HepG2 (cell line): ENCODE measurements at regions not wholly inside any gene's neighbourhood (a gene's known extent, or its start where the extent isn't known, plus 50 kb on each side); places are given as distances from the start of the nearest gene placed in this dataset.

Source experiments
- ATAC-seq: fragments of 200-7000 bp; cut with Tn5 transposase; 3 replicates; pipeline ENCODE4 v1.9.1; 2020; ENCODE audit warnings: mild to moderate bottlenecking, moderate library complexity
- BruUV-seq: library from RNA; stranded (reverse); fragments of 400-500 nt; replicated peaks from 2 replicates; lab custom pipeline; 2021; lab: Mats Ljungman, UMichigan
- CTCF ChIA-PET: fragments of 300-600 bp; formaldehyde crosslinking; extraction: SDS; loops from one replicate; lab custom pipeline; 2021; ENCODE audit warnings: low total read pairs, inconsistent platforms, low intra/inter-chr PET ratio; lab: Yijun Ruan, JAX
- POLR2A ChIA-PET: fragments of 350-600 bp; sonication (Branson Sonifier 250); formaldehyde crosslinking; loops from one replicate; lab custom pipeline; 2020; ENCODE audit warnings: antibody characterized with exemption, inconsistent platforms; lab: Yijun Ruan, JAX
- DNase-seq: peaks from one replicate; pipeline ENCODE4 v3.0.0-alpha.2; 2015; ENCODE audit warnings: low spot score
- FAIRE-seq: peaks from 3 replicates; lab custom pipeline; 2011; peaks lifted over from hg19 to GRCh38; lab: Jason Lieb, UNC
- H2AFZ ChIP-seq: one replicate; pipeline ENCODE4 v1.6.1; 2011; ENCODE audit warnings: low read length, inconsistent platforms
- H3K27ac ChIP-seq: fragments of 300-600 bp; 3 replicates; pipeline ENCODE4 v1.8.0; 2011; ENCODE audit warnings: mixed run types, mild to moderate bottlenecking, mixed read lengths, low read length, inconsistent platforms; ENCODE audit not compliant: insufficient read depth; ENCODE audit errors: extremely low read length
- H3K27me3 ChIP-seq, 2 experiments: fragments of 200-600 bp in 1 of 2; 2 replicates in 1 of 2; 3 replicates in 1 of 2; pipeline versions ENCODE4 v1.6.0 to v1.8.0; 2011; ENCODE audit warnings: low read length in 2 of 2, mild to moderate bottlenecking in 2 of 2, moderate library complexity in 2 of 2, inconsistent platforms in 1 of 2; ENCODE audit not compliant: insufficient read depth in 2 of 2, control insufficient read depth in 1 of 2
- H3K36me3 ChIP-seq, 2 experiments: fragments of 200-600 bp in 1 of 2; replicated peaks in 1 of 2; 2 replicates in 1 of 2; 3 replicates in 1 of 2; pipeline versions ENCODE4 v1.5.1 to v1.8.0; 2011; ENCODE audit warnings: low read length in 2 of 2, inconsistent platforms in 1 of 2; ENCODE audit not compliant: insufficient read depth in 2 of 2, control insufficient read depth in 1 of 2
- H3K4me1 ChIP-seq: 2 replicates; pipeline ENCODE4 v1.5.1; 2012; ENCODE audit warnings: low read length, inconsistent platforms; ENCODE audit not compliant: insufficient read depth
- H3K4me2 ChIP-seq: 2 replicates; pipeline ENCODE4 v1.6.0; 2011; ENCODE audit warnings: low read depth, low read length, inconsistent platforms
- H3K4me3 ChIP-seq, 3 experiments: fragments of 200-600 bp in 1 of 3; sonication (generic), shearing (Covaris generic) in 1 of 3; replicated peaks in 1 of 3; 2 replicates each; pipeline ENCODE4 v1.5.1; 2011 to 2016; ENCODE audit warnings: low read length in 3 of 3, inconsistent platforms in 2 of 3, low read depth in 2 of 3, mild to moderate bottlenecking in 2 of 3, control low read depth in 1 of 3, mixed read lengths in 1 of 3; ENCODE audit not compliant: insufficient read depth in 1 of 3
- H3K79me2 ChIP-seq: one replicate; pipeline ENCODE4 v1.6.1; 2011; ENCODE audit warnings: low read length, inconsistent platforms; ENCODE audit not compliant: insufficient read depth
- H3K9ac ChIP-seq: 2 replicates; pipeline ENCODE4 v1.6.0; 2011; ENCODE audit warnings: mild to moderate bottlenecking, low read depth, low read length, inconsistent platforms; ENCODE audit not compliant: insufficient read depth
- H3K9me3 ChIP-seq: 2 replicates; pipeline ENCODE4 v1.5.1; 2012; ENCODE audit warnings: mild to moderate bottlenecking, low read length
- H4K20me1 ChIP-seq: 2 replicates; pipeline ENCODE4 v1.6.0; 2011; ENCODE audit warnings: inconsistent platforms, mild to moderate bottlenecking, low read length, moderate library complexity; ENCODE audit not compliant: insufficient read depth
- DMAP1 ChIP-seq: IDR thresholded peaks from 2 replicates; pipeline ENCODE4 v1.6.1; 2016
- GABPB1 ChIP-seq: IDR thresholded peaks from 2 replicates; pipeline ENCODE4 v1.6.1; 2016; ENCODE audit warnings: mild to moderate bottlenecking, missing genetic modification reagents, moderate library complexity, missing compliant biosample characterization
- IKZF1 ChIP-seq: fragments of 450-650 bp; IDR thresholded peaks from 2 replicates; pipeline ENCODE4 v1.7.1; 2016
- KDM6A ChIP-seq: IDR thresholded peaks from 2 replicates; pipeline ENCODE4 v1.6.1; 2016; ENCODE audit warnings: low read depth
- NFRKB ChIP-seq: fragments of 450-650 bp; IDR thresholded peaks from 2 replicates; pipeline ENCODE4 v1.6.1; 2017
- PAX8 ChIP-seq: sonication (generic); formaldehyde crosslinking; IDR thresholded peaks from 2 replicates; pipeline ENCODE4 v1.8.0; 2022; ENCODE audit warnings: mild to moderate bottlenecking, missing genetic modification reagents, borderline replicate concordance
- TBL1XR1 ChIP-seq: fragments of 150-350 bp; IDR thresholded peaks from 2 replicates; pipeline ENCODE4 v1.6.1; 2014; ENCODE audit warnings: borderline replicate concordance, low read length; ENCODE audit not compliant: partially characterized antibody
- ZBTB20 ChIP-seq: sonication (generic); formaldehyde crosslinking; IDR thresholded peaks from 2 replicates; pipeline ENCODE4 v1.8.1; 2023; ENCODE audit warnings: missing genetic modification reagents, low read depth, mild to moderate bottlenecking, borderline replicate concordance
- ZFP36L1 ChIP-seq: sonication (generic); formaldehyde crosslinking; IDR thresholded peaks from 2 replicates; pipeline ENCODE4 v1.8.0; 2022; ENCODE audit warnings: mild to moderate bottlenecking, missing genetic modification reagents, moderate library complexity
- ZKSCAN8 ChIP-seq: IDR thresholded peaks from 2 replicates; pipeline ENCODE4 v1.6.1; 2016; ENCODE audit warnings: borderline replicate concordance, missing genetic modification reagents, missing compliant biosample characterization
- ZNF121 ChIP-seq: sonication (generic); formaldehyde crosslinking; IDR thresholded peaks from 2 replicates; pipeline ENCODE4 v1.5.0; 2020; ENCODE audit warnings: mild to moderate bottlenecking, missing genetic modification reagents
- ZNF331 ChIP-seq: sonication (generic); formaldehyde crosslinking; IDR thresholded peaks from 2 replicates; pipeline ENCODE4 v1.4.0; 2020; ENCODE audit warnings: missing genetic modification reagents
- ZNF451 ChIP-seq: sonication (generic); formaldehyde crosslinking; IDR thresholded peaks from 2 replicates; pipeline ENCODE4 v1.5.0; 2020; ENCODE audit warnings: mild to moderate bottlenecking, missing genetic modification reagents
- ZNF562 ChIP-seq: sonication (generic); formaldehyde crosslinking; IDR thresholded peaks from 2 replicates; pipeline ENCODE4 v1.8.0; 2022; ENCODE audit warnings: missing genetic modification reagents, borderline replicate concordance
- ZNF567 ChIP-seq: sonication (generic); formaldehyde crosslinking; IDR thresholded peaks from 2 replicates; pipeline ENCODE4 v1.8.1; 2023; ENCODE audit warnings: mild to moderate bottlenecking, missing genetic modification reagents, borderline replicate concordance
- WGBS: methylation state at CpG from one replicate; pipeline ENCODE4 v1.1.6; 2017; ENCODE audit warnings: low lambda C conversion rate; 5-methylcytosine and 5-hydroxymethylcytosine counted together
- in situ Hi-C: cut with HindIII; loops from 2 replicates; pipeline ENCODE4 v1.10.0; 2017; ENCODE audit warnings: low pct_unique_long_range_greater_than_20kb; ENCODE audit not compliant: extremely low pct_ligation_motif_present
- intact Hi-C: fragments of 100-400 bp; cut with micrococcal nuclease; formaldehyde crosslinking; loops from one replicate; pipeline ENCODE4 v1.10.0; 2022; ENCODE audit not compliant: unreplicated experiment
- TF ChIP-seq, protein P1 (sequence below): sonication (generic); formaldehyde crosslinking; conservative IDR thresholded peaks from 2 replicates; pipeline ENCODE4 v1.8.0; 2022; ENCODE audit warnings: low read depth, missing genetic modification reagents
- TF ChIP-seq, protein P2 (sequence below): sonication (generic); formaldehyde crosslinking; IDR thresholded peaks from 2 replicates; pipeline ENCODE4 v1.4.0; 2020; ENCODE audit warnings: missing genetic modification reagents
- TF ChIP-seq, protein P3 (sequence below): sonication (generic); formaldehyde crosslinking; IDR thresholded peaks from 2 replicates; pipeline ENCODE4 v1.9.0; 2021; ENCODE audit warnings: missing genetic modification reagents, mild to moderate bottlenecking, borderline replicate concordance

DNA sequence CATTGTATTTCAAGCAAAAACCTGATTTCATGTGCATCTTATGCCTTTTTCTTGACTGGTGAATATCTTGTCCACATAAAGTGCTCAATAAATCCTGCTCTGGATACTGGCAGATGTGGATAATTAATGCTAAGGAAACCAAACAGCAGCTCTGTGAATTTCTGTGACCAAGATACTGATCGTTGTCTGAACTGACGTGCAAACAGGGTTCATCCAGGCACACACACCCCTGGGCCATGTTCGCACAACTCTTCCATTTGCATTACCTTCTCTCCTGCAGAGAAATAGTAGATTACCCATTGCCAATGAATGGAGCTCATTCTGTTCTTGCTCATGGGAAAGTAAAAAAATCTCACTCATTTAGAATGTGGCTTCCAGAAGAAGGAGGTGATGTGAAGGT, 316.2 kb upstream of the TRIB2 start (continued):
- TF ChIP-seq ZNF562 (CRISPR knock-in tag) (no peak), NFRKB (no peak)

DNA sequence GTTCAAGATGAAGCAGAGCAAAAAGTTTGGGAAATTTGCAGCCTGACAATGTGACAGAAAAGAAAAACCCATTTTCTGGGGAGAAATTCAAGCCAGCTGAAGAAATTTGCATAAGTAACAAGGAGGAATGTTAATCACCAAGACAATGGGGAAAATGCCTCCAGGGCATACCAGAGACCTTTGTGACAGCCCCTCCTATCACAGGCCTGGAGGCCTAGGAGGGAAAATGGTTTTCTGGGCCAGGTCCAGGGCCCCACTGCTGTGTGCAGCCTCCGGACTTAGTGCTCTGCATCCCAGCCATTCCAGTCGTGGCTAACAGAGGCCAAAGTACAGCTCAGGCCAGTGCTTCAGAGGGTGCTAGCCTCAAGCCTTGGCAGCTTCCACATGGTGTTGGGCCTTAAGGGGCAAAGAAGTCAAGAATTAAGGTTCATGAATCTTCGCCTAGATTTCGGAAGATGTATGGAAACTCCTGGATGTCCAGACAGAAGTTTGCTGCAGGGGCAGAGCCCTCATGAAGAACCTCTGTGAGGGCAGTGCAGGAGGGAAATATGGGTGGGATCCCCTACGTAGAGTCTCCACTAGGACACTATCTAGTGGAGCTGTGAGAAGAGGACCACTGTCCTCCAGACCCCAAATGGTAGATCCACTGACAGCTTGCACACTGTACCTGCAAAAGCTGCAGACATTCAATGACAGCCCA, 314.1 kb upstream of the TRIB2 start:
- no peaks in the 10 kb centered on the region for H3K4me1 ChIP-seq
- H3K4me3 ChIP-seq = no peak overlapping the region
- ChIA-PET CTCF (no interaction called here), POLR2A (no interaction called here)
- ATAC-seq (no peak), FAIRE-seq (no peak), DNase-seq (no peak)
- no peaks in the 10 kb centered on the region for H3K79me2 ChIP-seq
- peaks cover 20% of the 10 kb centered on the region; the same call in 1 of the 2 replicates for H3K9me3 ChIP-seq
- intact Hi-C loops (no loop called here), in situ Hi-C loops (no loop called here)
- no peak overlapping the region for H2AFZ ChIP-seq
- H3K9ac ChIP-seq = no peak overlapping the region
- WGBS = 43% methylated on average over 5 of the region's 5 CpGs
- no peaks in the 10 kb centered on the region for H3K27me3 ChIP-seq
- H3K4me2 ChIP-seq = no peak overlapping the region
- no peaks in the 10 kb centered on the region for H3K36me3 ChIP-seq
- no peak overlapping the region for H3K27ac ChIP-seq
- H4K20me1 ChIP-seq = no peaks in the 10 kb centered on the region
- no TSS peak for BruUV-seq
- TF ChIP-seq ZNF567 (no peak), ZFP36L1 (CRISPR knock-in tag) (no peak), IKZF1 (no peak), PAX8 (no peak), GABPB1 (CRISPR knock-in tag) (no peak), ZNF331 (CRISPR knock-in tag) (no peak), ZKSCAN8 (no peak), KDM6A (CRISPR knock-in tag) (no peak), ZBTB20 (CRISPR knock-in tag) (no peak), DMAP1 (no peak), ZNF121 (CRISPR knock-in tag) (no peak), ZNF451 (CRISPR knock-in tag) (no peak), TBL1XR1 (no peak)
- TF ChIP-seq, protein P1, sequence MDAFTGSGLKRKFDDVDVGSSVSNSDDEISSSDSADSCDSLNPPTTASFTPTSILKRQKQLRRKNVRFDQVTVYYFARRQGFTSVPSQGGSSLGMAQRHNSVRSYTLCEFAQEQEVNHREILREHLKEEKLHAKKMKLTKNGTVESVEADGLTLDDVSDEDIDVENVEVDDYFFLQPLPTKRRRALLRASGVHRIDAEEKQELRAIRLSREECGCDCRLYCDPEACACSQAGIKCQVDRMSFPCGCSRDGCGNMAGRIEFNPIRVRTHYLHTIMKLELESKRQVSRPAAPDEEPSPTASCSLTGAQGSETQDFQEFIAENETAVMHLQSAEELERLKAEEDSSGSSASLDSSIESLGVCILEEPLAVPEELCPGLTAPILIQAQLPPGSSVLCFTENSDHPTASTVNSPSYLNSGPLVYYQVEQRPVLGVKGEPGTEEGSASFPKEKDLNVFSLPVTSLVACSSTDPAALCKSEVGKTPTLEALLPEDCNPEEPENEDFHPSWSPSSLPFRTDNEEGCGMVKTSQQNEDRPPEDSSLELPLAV = no peak
- TF ChIP-seq, protein P2, sequence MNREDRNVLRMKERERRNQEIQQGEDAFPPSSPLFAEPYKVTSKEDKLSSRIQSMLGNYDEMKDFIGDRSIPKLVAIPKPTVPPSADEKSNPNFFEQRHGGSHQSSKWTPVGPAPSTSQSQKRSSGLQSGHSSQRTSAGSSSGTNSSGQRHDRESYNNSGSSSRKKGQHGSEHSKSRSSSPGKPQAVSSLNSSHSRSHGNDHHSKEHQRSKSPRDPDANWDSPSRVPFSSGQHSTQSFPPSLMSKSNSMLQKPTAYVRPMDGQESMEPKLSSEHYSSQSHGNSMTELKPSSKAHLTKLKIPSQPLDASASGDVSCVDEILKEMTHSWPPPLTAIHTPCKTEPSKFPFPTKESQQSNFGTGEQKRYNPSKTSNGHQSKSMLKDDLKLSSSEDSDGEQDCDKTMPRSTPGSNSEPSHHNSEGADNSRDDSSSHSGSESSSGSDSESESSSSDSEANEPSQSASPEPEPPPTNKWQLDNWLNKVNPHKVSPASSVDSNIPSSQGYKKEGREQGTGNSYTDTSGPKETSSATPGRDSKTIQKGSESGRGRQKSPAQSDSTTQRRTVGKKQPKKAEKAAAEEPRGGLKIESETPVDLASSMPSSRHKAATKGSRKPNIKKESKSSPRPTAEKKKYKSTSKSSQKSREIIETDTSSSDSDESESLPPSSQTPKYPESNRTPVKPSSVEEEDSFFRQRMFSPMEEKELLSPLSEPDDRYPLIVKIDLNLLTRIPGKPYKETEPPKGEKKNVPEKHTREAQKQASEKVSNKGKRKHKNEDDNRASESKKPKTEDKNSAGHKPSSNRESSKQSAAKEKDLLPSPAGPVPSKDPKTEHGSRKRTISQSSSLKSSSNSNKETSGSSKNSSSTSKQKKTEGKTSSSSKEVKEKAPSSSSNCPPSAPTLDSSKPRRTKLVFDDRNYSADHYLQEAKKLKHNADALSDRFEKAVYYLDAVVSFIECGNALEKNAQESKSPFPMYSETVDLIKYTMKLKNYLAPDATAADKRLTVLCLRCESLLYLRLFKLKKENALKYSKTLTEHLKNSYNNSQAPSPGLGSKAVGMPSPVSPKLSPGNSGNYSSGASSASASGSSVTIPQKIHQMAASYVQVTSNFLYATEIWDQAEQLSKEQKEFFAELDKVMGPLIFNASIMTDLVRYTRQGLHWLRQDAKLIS (CRISPR knock-in tag) = no peak
- TF ChIP-seq, protein P3, sequence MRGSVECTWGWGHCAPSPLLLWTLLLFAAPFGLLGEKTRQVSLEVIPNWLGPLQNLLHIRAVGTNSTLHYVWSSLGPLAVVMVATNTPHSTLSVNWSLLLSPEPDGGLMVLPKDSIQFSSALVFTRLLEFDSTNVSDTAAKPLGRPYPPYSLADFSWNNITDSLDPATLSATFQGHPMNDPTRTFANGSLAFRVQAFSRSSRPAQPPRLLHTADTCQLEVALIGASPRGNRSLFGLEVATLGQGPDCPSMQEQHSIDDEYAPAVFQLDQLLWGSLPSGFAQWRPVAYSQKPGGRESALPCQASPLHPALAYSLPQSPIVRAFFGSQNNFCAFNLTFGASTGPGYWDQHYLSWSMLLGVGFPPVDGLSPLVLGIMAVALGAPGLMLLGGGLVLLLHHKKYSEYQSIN = no peak
